DND-41 (cell line): ENCODE measurements at regions not wholly inside any gene's neighbourhood (a gene's known extent, or its start where the extent isn't known, plus 50 kb on each side); places are given as distances from the start of the nearest gene placed in this dataset.

ENCODE experiments used
- ATAC-seq: fragments of 200-7000 bp; cut with Tn5 transposase; 3 replicates; pipeline ENCODE4 v1.9.1; 2021; ENCODE audit warnings: low read depth; ENCODE audit not compliant: insufficient read depth
- DNase-seq: peaks from one replicate; pipeline ENCODE4 v3.0.0-alpha.2; 2020
- H2AFZ ChIP-seq: 2 replicates; pipeline ENCODE4 v1.6.0; 2012; ENCODE audit warnings: low read depth, low read length
- H3K27ac ChIP-seq: 2 replicates; pipeline ENCODE4 v1.5.1; 2012; ENCODE audit warnings: low read length, inconsistent platforms
- H3K27me3 ChIP-seq: fragments of 200-600 bp; sonication (generic); 2 replicates; pipeline ENCODE4 v1.6.0; 2012; ENCODE audit warnings: low read length, mild to moderate bottlenecking, inconsistent platforms; ENCODE audit not compliant: insufficient read depth, poor library complexity
- H3K36me3 ChIP-seq: 2 replicates; pipeline ENCODE4 v1.5.1; 2012; ENCODE audit warnings: low read length, inconsistent platforms; ENCODE audit not compliant: insufficient read depth
- H3K4me1 ChIP-seq: 2 replicates; pipeline ENCODE4 v1.5.1; 2012; ENCODE audit warnings: mild to moderate bottlenecking, low read length; ENCODE audit not compliant: insufficient read depth
- H3K4me2 ChIP-seq: 2 replicates; pipeline ENCODE4 v1.6.0; 2012; ENCODE audit warnings: mild to moderate bottlenecking, moderate library complexity, low read length, inconsistent platforms; ENCODE audit not compliant: insufficient read depth
- H3K4me3 ChIP-seq, 2 experiments: fragments of 200-600 bp in 1 of 2; shearing (Covaris generic) in 1 of 2; 2 replicates each; pipeline ENCODE4 v1.5.1; 2012 to 2016; ENCODE audit warnings: inconsistent platforms in 2 of 2, low read length in 2 of 2, mild to moderate bottlenecking in 2 of 2, low read depth in 1 of 2, moderate library complexity in 1 of 2
- H3K79me2 ChIP-seq: 2 replicates; pipeline ENCODE4 v1.6.0; 2012; ENCODE audit warnings: low read length, inconsistent platforms; ENCODE audit not compliant: insufficient read depth
- H3K9ac ChIP-seq: 2 replicates; pipeline ENCODE4 v1.6.0; 2012; ENCODE audit warnings: low read depth, mild to moderate bottlenecking, inconsistent platforms, low read length, moderate library complexity
- H3K9me3 ChIP-seq: 2 replicates; pipeline ENCODE4 v1.5.1; 2012; ENCODE audit warnings: low read length, moderate library complexity, mild to moderate bottlenecking, inconsistent platforms; ENCODE audit not compliant: insufficient read depth, severe bottlenecking
- H4K20me1 ChIP-seq: 2 replicates; pipeline ENCODE4 v1.6.0; 2012; ENCODE audit warnings: low read length; ENCODE audit not compliant: insufficient read depth
- CTCF ChIP-seq: IDR thresholded peaks from 2 replicates; pipeline ENCODE4 v1.5.1; 2012; ENCODE audit warnings: borderline replicate concordance, low read length, moderate library complexity, mild to moderate bottlenecking; ENCODE audit not compliant: poor library complexity, severe bottlenecking; ENCODE audit errors: extremely low read depth
- EZH2 ChIP-seq: IDR thresholded peaks from 3 replicates; pipeline ENCODE4 v1.6.1; 2012; ENCODE audit warnings: borderline replicate concordance, low read depth, mild to moderate bottlenecking, moderate library complexity, low read length, inconsistent platforms; ENCODE audit not compliant: severe bottlenecking

GRCh38 chr5:175329976-175330375, 114.0 kb downstream of the DRD1 start:
- H3K79me2 ChIP-seq, result no peaks in the 10 kb centered on the region
- no peak overlapping the region for H3K9ac ChIP-seq
- ATAC-seq (no peak), DNase-seq (no peak)
- no peaks in the 10 kb centered on the region for H3K27me3 ChIP-seq
- no peak for TF ChIP-seq EZH2
- TF ChIP-seq CTCF, result no peak
- no peaks in the 10 kb centered on the region for H3K4me1 ChIP-seq
- H3K4me2 ChIP-seq, result no peak overlapping the region
- no peaks in the 10 kb centered on the region for H4K20me1 ChIP-seq
- H3K9me3 ChIP-seq, result no peaks in the 10 kb centered on the region
- no peak overlapping the region for H3K27ac ChIP-seq
- H2AFZ ChIP-seq, result no peak overlapping the region
- no peaks in the 10 kb centered on the region for H3K36me3 ChIP-seq
- H3K4me3 ChIP-seq, result no peak overlapping the region

GRCh38 chr5:175328687-175329086, 115.3 kb downstream of the DRD1 start:
- no peak for TF ChIP-seq EZH2
- TF ChIP-seq CTCF, result no peak
- DNase-seq (no peak), ATAC-seq (no peak)
- H4K20me1 ChIP-seq, result no peaks in the 10 kb centered on the region
- no peak overlapping the region for H2AFZ ChIP-seq
- no peak overlapping the region for H3K9ac ChIP-seq
- no peaks in the 10 kb centered on the region for H3K27me3 ChIP-seq
- H3K4me2 ChIP-seq, result no peak overlapping the region
- H3K27ac ChIP-seq, result no peak overlapping the region
- no peak overlapping the region for H3K4me3 ChIP-seq
- H3K79me2 ChIP-seq, result no peaks in the 10 kb centered on the region
- H3K4me1 ChIP-seq, result no peaks in the 10 kb centered on the region
- H3K9me3 ChIP-seq, result no peaks in the 10 kb centered on the region
- H3K36me3 ChIP-seq, result no peaks in the 10 kb centered on the region

- Histone ChIP-seq H3K4me1 (no peaks in the 10 kb centered on the region), H4K20me1 (no peaks in the 10 kb centered on the region), H3K9me3 (no peaks in the 10 kb centered on the region), H3K79me2 (no peaks in the 10 kb centered on the region), H3K27me3 (no peaks in the 10 kb centered on the region), H2AFZ (no peak overlapping the region), H3K9ac (no peak overlapping the region), H3K27ac (no peak overlapping the region), H3K36me3 (no peaks in the 10 kb centered on the region), H3K4me2 (no peak overlapping the region), H3K4me3 (no peak overlapping the region)
- no peak for ATAC-seq
- no peak for DNase-seq
- TF ChIP-seq EZH2 (no peak), CTCF (no peak)
Observed at GRCh38 chr5:175328176-175328575, 115.8 kb downstream of the DRD1 start.

GRCh38 chr5:175325681-175326080, 118.3 kb downstream of the DRD1 start:
- Histone ChIP-seq H3K79me2 (no peaks in the 10 kb centered on the region), H4K20me1 (0 out of 2 replicates have a peak, but pooled peaks cover 3% of the 10 kb centered on the region), H2AFZ (no peak overlapping the region), H3K36me3 (no peaks in the 10 kb centered on the region), H3K4me3 (no peak overlapping the region), H3K4me2 (no peak overlapping the region), H3K9ac (no peak overlapping the region), H3K4me1 (no peaks in the 10 kb centered on the region), H3K27me3 (no peaks in the 10 kb centered on the region), H3K9me3 (no peaks in the 10 kb centered on the region), H3K27ac (no peak overlapping the region)
- no peak for ATAC-seq
- no peak for DNase-seq
- no peak for TF ChIP-seq EZH2
- TF ChIP-seq CTCF, result no peak
